Retinal pigment epithelial cell (primary cell): ENCODE measurements at regions not wholly inside any gene's neighbourhood (a gene's known extent, or its start where the extent isn't known, plus 50 kb on each side); places are given as distances from the start of the nearest gene placed in this dataset.

ENCODE experiments used
- DNase-seq: peaks from one replicate; pipeline ENCODE4 v3.0.0-alpha.2; 2010; ENCODE audit warnings: low read depth
- H3K4me3 ChIP-seq: 2 replicates; pipeline ENCODE4 v1.5.1; 2011; ENCODE audit warnings: mild to moderate bottlenecking, low read length, control low read depth, moderate library complexity
- CTCF ChIP-seq: conservative IDR thresholded peaks from 2 replicates; pipeline ENCODE4 v1.5.1; 2011; ENCODE audit warnings: low read depth, low read length, control low read depth, inconsistent platforms

GRCh38 chr14:38808734-38809455 is 294.1 kb downstream of the SEC23A start:
- no peak for TF ChIP-seq CTCF
- no peak overlapping the region for H3K4me3 ChIP-seq
- DNase-seq: no peak

- TF ChIP-seq CTCF: no peak
- no peak overlapping the region for H3K4me3 ChIP-seq
- DNase-seq: no peak
These were observed 303.4 kb downstream of the SEC23A start for GRCh38 chr14:38799671-38800070.

GRCh38 chr14:38794677-38795076 is 308.4 kb downstream of the SEC23A start:
- no peak for DNase-seq
- no peak overlapping the region for H3K4me3 ChIP-seq
- no peak for TF ChIP-seq CTCF

GRCh38 chr14:38791862-38792261 is 311.2 kb downstream of the SEC23A start:
- TF ChIP-seq CTCF: no peak
- no peak overlapping the region for H3K4me3 ChIP-seq

GRCh38 chr14:38790916-38791315 is 312.1 kb downstream of the SEC23A start:
- no peak for TF ChIP-seq CTCF
- H3K4me3 ChIP-seq: no peak overlapping the region
- no peak for DNase-seq

More at GRCh38 chr14:38791862-38792261, 311.2 kb downstream of the SEC23A start:
- no peak for DNase-seq

- H3K4me3 ChIP-seq: no peak overlapping the region
- no peak for TF ChIP-seq CTCF
- DNase-seq: no peak
These were observed 313.2 kb downstream of the SEC23A start for GRCh38 chr14:38789805-38790204.

- no peak for TF ChIP-seq CTCF
- DNase-seq: no peak
These were observed 315.0 kb downstream of the SEC23A start for GRCh38 chr14:38788060-38788459.

More at GRCh38 chr14:38788060-38788459, 315.0 kb downstream of the SEC23A start:
- no peak overlapping the region for H3K4me3 ChIP-seq
